ENCODE measurements at regions not wholly inside any gene's neighbourhood (a gene's known extent, or its start where the extent isn't known, plus 50 kb on each side); places are given as distances from the start of the nearest gene placed in this dataset.

DNA sequence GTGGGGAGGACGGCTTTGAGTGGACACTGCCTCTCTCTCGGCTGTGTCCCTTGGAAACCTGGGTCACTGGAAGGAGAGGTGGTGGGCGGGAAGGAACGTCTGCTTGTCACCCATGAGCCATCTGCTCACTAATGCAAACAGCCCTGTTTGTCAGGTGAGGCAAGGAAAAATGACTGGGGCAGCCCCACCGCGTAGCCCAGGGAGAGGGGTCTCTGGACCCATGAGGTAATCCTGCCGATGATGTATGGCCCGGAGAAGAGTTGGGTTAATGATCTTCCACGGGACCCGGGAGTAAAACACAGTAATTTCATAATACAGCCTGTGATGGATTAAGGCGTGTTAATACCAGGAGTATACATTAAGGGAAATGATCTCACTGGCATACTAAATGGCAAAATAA is 197.0 kb downstream of the CYLD start:
- TF ChIP-seq ZNF274 (IDR thresholded peaks at IDR 0.05; ENCODE audit: borderline replicate concordance, extremely low read depth, low read length): no peak
- no peak for TF ChIP-seq RFX5 (IDR thresholded peaks at IDR 0.05; ENCODE audit: borderline replicate concordance, low read depth, low read length)
- TF ChIP-seq POLR2AphosphoS5 (IDR thresholded peaks at IDR 0.05; ENCODE audit: low read depth, low read length): no peak
- TF ChIP-seq CEBPB (IDR thresholded peaks at IDR 0.05; ENCODE audit: low read depth, low read length): no peak
- TF ChIP-seq, protein P1, sequence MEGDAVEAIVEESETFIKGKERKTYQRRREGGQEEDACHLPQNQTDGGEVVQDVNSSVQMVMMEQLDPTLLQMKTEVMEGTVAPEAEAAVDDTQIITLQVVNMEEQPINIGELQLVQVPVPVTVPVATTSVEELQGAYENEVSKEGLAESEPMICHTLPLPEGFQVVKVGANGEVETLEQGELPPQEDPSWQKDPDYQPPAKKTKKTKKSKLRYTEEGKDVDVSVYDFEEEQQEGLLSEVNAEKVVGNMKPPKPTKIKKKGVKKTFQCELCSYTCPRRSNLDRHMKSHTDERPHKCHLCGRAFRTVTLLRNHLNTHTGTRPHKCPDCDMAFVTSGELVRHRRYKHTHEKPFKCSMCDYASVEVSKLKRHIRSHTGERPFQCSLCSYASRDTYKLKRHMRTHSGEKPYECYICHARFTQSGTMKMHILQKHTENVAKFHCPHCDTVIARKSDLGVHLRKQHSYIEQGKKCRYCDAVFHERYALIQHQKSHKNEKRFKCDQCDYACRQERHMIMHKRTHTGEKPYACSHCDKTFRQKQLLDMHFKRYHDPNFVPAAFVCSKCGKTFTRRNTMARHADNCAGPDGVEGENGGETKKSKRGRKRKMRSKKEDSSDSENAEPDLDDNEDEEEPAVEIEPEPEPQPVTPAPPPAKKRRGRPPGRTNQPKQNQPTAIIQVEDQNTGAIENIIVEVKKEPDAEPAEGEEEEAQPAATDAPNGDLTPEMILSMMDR (IDR thresholded peaks at IDR 0.05; ENCODE audit: control extremely low read depth in 1 of 3, insufficient read depth in 1 of 3, low read depth in 1 of 3, low read length in 3 of 3): no peak
- no peak for TF ChIP-seq EP300 (IDR thresholded peaks at IDR 0.05; ENCODE audit: borderline replicate concordance in 1 of 2, low read depth in 2 of 2, low read length in 2 of 2)
- TF ChIP-seq, protein P2, sequence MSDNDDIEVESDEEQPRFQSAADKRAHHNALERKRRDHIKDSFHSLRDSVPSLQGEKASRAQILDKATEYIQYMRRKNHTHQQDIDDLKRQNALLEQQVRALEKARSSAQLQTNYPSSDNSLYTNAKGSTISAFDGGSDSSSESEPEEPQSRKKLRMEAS (IDR thresholded peaks at IDR 0.05): no peak
- TF ChIP-seq, protein P3, sequence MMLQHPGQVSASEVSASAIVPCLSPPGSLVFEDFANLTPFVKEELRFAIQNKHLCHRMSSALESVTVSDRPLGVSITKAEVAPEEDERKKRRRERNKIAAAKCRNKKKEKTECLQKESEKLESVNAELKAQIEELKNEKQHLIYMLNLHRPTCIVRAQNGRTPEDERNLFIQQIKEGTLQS (IDR thresholded peaks at IDR 0.05; ENCODE audit: insufficient read depth, low read depth, low read length): no peak
- TF ChIP-seq CREB1 (IDR thresholded peaks at IDR 0.05): no peak
